CD4-positive, alpha-beta T cell (primary cell): ENCODE measurements at regions not wholly inside any gene's neighbourhood (a gene's known extent, or its start where the extent isn't known, plus 50 kb on each side); places are given as distances from the start of the nearest gene placed in this dataset.

ENCODE experiments used
- ATAC-seq: fragments of 200-7000 bp; cut with Tn5 transposase; one replicate; pipeline ENCODE4 v1.10.0; 2022; ENCODE audit warnings: mild to moderate bottlenecking; ENCODE audit not compliant: poor library complexity
- CTCF ChIA-PET: fragments of 350-600 bp; sonication (Branson Sonifier 250); formaldehyde crosslinking; loops from one replicate; lab custom pipeline; 2021; ENCODE audit warnings: antibody characterized with exemption, inconsistent platforms; lab: Charles Lee
- POLR2A ChIA-PET: fragments of 350-600 bp; sonication (Branson Sonifier 250); formaldehyde crosslinking; loops from one replicate; lab custom pipeline; 2021; ENCODE audit warnings: antibody characterized with exemption, inconsistent platforms; lab: Charles Lee
- DNase-seq, 14 experiments: peaks; one replicate each; pipeline ENCODE4 v3.0.0-alpha.2; 2013 to 2020; ENCODE audit warnings: mixed read lengths in 2 of 14
- H3K27ac ChIP-seq, 2 donors: one replicate each; pipeline versions ENCODE4 v1.5.1 to v1.7.0; 2013; ENCODE audit warnings: low read length in 2 of 2, low read depth in 1 of 2, mild to moderate bottlenecking in 1 of 2
- H3K27me3 ChIP-seq, 2 experiments: 1 replicate in 1 of 2; 2 replicates in 1 of 2; pipeline versions ENCODE4 v1.6.1 to v1.7.0; 2013; ENCODE audit warnings: low read length in 2 of 2, control low read depth in 1 of 2, mild to moderate bottlenecking in 1 of 2, moderate library complexity in 1 of 2; ENCODE audit not compliant: insufficient read depth in 2 of 2, control insufficient read depth in 1 of 2
- H3K36me3 ChIP-seq: one replicate; pipeline ENCODE4 v1.6.1; 2013; ENCODE audit warnings: low read length, control low read depth; ENCODE audit not compliant: insufficient read depth
- H3K4me1 ChIP-seq: one replicate; pipeline ENCODE4 v1.6.1; 2013; ENCODE audit warnings: low read length, control low read depth; ENCODE audit not compliant: insufficient read depth
- H3K4me3 ChIP-seq: one replicate; pipeline ENCODE4 v1.5.1; 2013; ENCODE audit warnings: mild to moderate bottlenecking, low read length, moderate library complexity
- H3K9me3 ChIP-seq, 2 experiments: 1 replicate in 1 of 2; 2 replicates in 1 of 2; pipeline versions ENCODE4 v1.6.1 to v1.7.0; 2013; ENCODE audit warnings: low read length in 2 of 2, mild to moderate bottlenecking in 2 of 2, control low read depth in 1 of 2, moderate library complexity in 1 of 2; ENCODE audit not compliant: control insufficient read depth in 1 of 2, insufficient read depth in 1 of 2
- H3K27ac Mint-ChIP-seq: one replicate; pipeline ENCODE4 v1.8.0; 2020; ENCODE audit warnings: mixed read lengths
- H3K27me3 Mint-ChIP-seq: one replicate; pipeline ENCODE4 v1.8.0; 2021; ENCODE audit warnings: mixed read lengths
- H3K36me3 Mint-ChIP-seq: one replicate; pipeline ENCODE4 v1.8.0; 2021; ENCODE audit warnings: low read depth, mixed read lengths
- H3K4me1 Mint-ChIP-seq: one replicate; pipeline ENCODE4 v1.8.0; 2021; ENCODE audit warnings: low read depth, mixed read lengths
- H3K4me3 Mint-ChIP-seq: one replicate; pipeline ENCODE4 v1.8.0; 2020; ENCODE audit warnings: mild to moderate bottlenecking, mixed read lengths
- H3K9me3 Mint-ChIP-seq: one replicate; pipeline ENCODE4 v1.8.0; 2020; ENCODE audit warnings: mixed read lengths
- CTCF ChIP-seq: fragments of 200-600 bp; IDR thresholded peaks from one replicate; pipeline ENCODE4 v1.8.0; 2022; ENCODE audit warnings: antibody characterized with exemption, mild to moderate bottlenecking
- intact Hi-C, 2 experiments: fragments of 100-400 bp; cut with DNase I in 1 of 2; cut with micrococcal nuclease in 1 of 2; formaldehyde crosslinking; loops; one replicate each; pipeline versions ENCODE4 v1.15.1 to v1.9.0; 2023 to 2025; cut with DNase I, micrococcal nuclease

DNA sequence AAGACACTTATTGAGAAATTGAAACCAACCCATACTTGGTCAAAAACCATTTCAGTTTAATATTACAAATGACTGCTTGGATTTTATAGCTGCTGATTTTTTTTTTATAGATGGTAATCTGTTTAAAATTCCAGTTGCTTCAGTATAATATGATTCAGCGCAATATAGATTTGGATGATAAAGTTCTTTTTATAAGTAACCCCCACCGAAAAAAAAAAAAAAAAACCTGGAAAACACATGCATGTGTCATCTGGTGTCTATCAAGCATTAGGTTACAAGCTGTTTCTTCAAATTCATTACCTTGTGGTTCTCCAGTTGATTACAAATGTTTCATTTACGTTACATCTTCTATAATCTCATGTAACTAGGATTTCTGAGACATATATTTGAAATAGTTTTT, 356.6 kb upstream of the ROBO2 start:
- H3K4me1 ChIP-seq = no peaks in the 10 kb centered on the region
- H3K4me3 Mint-ChIP-seq = no peak overlapping the region
- CTCF ChIA-PET = no interaction called here

GRCh38 chr3:76684946-76685345, 355.0 kb upstream of the ROBO2 start:
- ChIA-PET CTCF (no interaction called here), POLR2A (no interaction called here)
- Mint-ChIP-seq H3K4me1 (no peaks in the 10 kb centered on the region), H3K36me3 (no peaks in the 10 kb centered on the region), H3K27ac (no peak overlapping the region), H3K4me3 (no peak overlapping the region), H3K9me3 (peaks cover 2% of the 10 kb centered on the region), H3K27me3 (no peaks in the 10 kb centered on the region)
- no peaks in the 10 kb centered on the region for H3K36me3 ChIP-seq
- TF ChIP-seq CTCF = no peak
- no peak overlapping the region for H3K4me3 ChIP-seq
- no peak overlapping the region for H3K27ac ChIP-seq
- H3K9me3 ChIP-seq = peaks cover 0 to 4% of the 10 kb centered on the region in 2 experiments
- no peaks in the 10 kb centered on the region for H3K4me1 ChIP-seq
- ATAC-seq (no peak), DNase-seq (no peak)
- intact Hi-C loops = no loop called here
- no peaks in the 10 kb centered on the region for H3K27me3 ChIP-seq

More for the DNA sequence above, 356.6 kb upstream of the ROBO2 start:
- Histone ChIP-seq H3K27me3 (no peaks in the 10 kb centered on the region), H3K9me3 (peaks cover 0 to 4% of the 10 kb centered on the region in 2 experiments), H3K27ac (no peak overlapping the region), H3K36me3 (no peaks in the 10 kb centered on the region), H3K4me3 (no peak overlapping the region)
- Mint-ChIP-seq H3K36me3 (no peaks in the 10 kb centered on the region), H3K27ac (no peak overlapping the region), H3K27me3 (no peaks in the 10 kb centered on the region), H3K9me3 (peaks cover 2% of the 10 kb centered on the region), H3K4me1 (no peaks in the 10 kb centered on the region)
- POLR2A ChIA-PET = no interaction called here
- intact Hi-C loops = no loop called here
- DNase-seq (no peak), ATAC-seq (no peak)
- no peak for TF ChIP-seq CTCF

- no peak for ATAC-seq
- intact Hi-C loops = no loop called here
- Histone ChIP-seq H3K9me3 (peaks cover 0 to 4% of the 10 kb centered on the region in 2 experiments), H3K27me3 (no peaks in the 10 kb centered on the region), H3K4me3 (no peak overlapping the region), H3K4me1 (no peaks in the 10 kb centered on the region), H3K27ac (no peak overlapping the region), H3K36me3 (no peaks in the 10 kb centered on the region)
- DNase-seq = no peak
- Mint-ChIP-seq H3K36me3 (no peaks in the 10 kb centered on the region), H3K4me1 (no peaks in the 10 kb centered on the region), H3K27ac (no peak overlapping the region), H3K4me3 (no peak overlapping the region), H3K27me3 (no peaks in the 10 kb centered on the region), H3K9me3 (peaks cover 2% of the 10 kb centered on the region)
- ChIA-PET POLR2A (no interaction called here), CTCF (no interaction called here)
- TF ChIP-seq CTCF = no peak
These were observed 354.0 kb upstream of the ROBO2 start for GRCh38 chr3:76685858-76686257.
